Epithelial cell of prostate (primary cell): ENCODE measurements at regions not wholly inside any gene's neighbourhood (a gene's known extent, or its start where the extent isn't known, plus 50 kb on each side); places are given as distances from the start of the nearest gene placed in this dataset.
"Not testable (repeated sequence)": the region's sequence is repeated elsewhere in the genome, so short reads cannot be mapped to it uniquely, and the experiment has no call there.

Source experiments
- DNase-seq: peaks from one replicate; pipeline ENCODE4 v3.0.0-alpha.2; 2011; ENCODE audit warnings: low read depth, low spot score
- H3K27ac ChIP-seq: fragments of 450-650 bp; 2 replicates; pipeline ENCODE4 v1.5.1; 2017; ENCODE audit warnings: mild to moderate bottlenecking

GRCh38 chr15:61383421-61383820 lies 154.3 kb upstream of the RORA start:
- no peak overlapping the region for H3K27ac ChIP-seq
- no peak for DNase-seq

DNA sequence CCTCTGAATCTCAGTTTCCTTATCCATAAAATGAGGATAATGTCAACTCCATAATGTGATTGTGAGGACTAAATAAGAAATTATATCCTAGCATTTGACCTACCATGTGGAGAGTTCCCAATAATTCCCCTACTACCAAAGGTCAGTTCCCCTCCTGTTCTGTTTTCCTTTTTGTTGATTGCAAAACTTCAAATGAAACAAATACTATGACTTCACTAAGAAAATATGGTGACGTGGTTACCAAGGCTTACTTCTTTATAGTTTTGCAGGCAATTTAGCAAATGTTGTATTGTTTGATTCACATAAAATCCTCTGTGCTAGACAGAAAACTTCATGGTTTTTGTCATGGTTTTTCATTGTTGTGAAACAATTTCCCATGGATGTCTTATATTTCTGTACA lies 153.8 kb upstream of the RORA start:
- no peak for DNase-seq
- H3K27ac ChIP-seq: no peak overlapping the region

GRCh38 chr15:61381501-61381900 lies 152.4 kb upstream of the RORA start:
- no peak for DNase-seq
- H3K27ac ChIP-seq: no peak overlapping the region

DNA sequence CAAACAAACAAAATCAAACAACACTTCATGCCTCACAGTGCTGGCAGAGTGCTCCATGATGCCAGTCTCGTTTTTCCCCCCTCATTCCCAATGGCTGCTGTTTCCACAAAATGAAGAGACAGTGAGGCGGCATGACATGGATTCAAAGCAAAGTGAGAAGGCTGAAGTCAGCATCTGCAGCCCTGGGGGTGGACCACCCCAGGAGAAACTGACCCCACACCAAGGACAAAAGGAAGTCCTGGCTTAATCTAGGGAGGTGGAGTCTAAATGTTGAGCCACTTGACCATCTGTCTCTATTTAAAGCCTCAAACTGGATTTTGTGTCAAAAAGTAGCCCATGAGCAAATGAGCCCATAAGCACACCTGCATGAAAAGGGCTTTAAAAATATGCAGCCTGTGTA lies 151.2 kb upstream of the RORA start:
- no peak for DNase-seq
- no peak overlapping the region for H3K27ac ChIP-seq

DNA sequence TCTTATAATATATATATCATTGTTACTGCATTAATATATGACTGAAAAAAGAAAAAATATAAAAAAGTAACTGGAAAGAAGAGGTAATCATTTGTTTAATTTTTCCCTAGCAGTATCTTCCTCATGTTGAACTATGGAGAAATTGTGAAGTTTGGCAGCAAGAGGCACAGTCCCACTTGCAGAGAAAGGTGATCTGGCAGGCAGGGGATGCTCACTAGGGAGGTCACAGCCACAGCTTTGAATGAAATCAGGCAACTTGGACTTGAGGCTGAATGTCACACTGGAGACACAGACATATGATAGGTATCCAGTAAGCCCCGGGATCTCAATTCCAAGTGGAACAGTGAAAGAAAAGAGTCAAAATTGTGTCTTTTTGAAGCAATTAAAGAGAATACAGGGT lies 149.9 kb upstream of the RORA start:
- DNase-seq: no peak
- H3K27ac ChIP-seq: no peak overlapping the region

DNA sequence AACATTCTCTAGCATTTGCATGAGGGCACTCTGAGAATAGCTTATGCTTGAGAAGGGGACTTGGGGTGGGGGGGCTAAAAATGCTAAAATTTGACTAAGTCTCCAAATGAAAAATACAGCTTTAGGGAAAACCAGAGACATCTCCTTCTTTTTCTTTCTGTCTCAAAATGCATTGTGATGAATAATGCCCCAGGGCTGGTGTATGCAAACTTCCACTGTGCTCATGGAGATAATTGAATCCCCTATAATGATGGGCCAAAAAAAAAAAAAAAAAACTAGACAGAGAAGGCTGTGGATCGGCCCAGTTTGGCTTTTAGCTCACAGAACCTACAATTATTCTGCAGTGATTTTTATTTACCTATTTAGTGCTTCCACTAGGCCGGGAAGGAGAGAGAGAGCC lies 147.9 kb upstream of the RORA start:
- no peak overlapping the region for H3K27ac ChIP-seq
- DNase-seq: no peak

GRCh38 chr15:61376516-61376915 lies 147.4 kb upstream of the RORA start:
- no peak for DNase-seq
- no peak overlapping the region for H3K27ac ChIP-seq

- DNase-seq: no peak
- no peak overlapping the region for H3K27ac ChIP-seq
Measured at GRCh38 chr15:61374848-61375247, 145.7 kb upstream of the RORA start.

DNA sequence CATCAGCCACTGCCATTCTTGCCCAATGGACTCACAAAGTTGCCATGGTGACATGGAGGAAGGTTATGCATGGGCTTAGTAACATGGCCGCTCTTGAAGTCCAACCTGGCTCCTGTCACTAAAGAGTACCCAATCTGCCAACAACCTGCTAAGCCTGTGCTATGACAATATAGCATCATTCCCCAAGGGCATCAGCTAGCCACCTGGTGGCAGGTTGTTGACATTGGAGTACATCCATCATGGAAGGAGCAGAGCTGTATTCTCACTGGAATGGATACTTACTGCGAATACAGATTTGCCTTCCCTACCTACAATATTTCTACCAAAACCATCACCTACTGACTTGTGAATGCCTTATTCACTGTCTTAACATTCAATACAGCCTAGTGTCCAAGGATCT lies 138.9 kb upstream of the RORA start:
- H3K27ac ChIP-seq: no peak overlapping the region
- no peak for DNase-seq

DNA sequence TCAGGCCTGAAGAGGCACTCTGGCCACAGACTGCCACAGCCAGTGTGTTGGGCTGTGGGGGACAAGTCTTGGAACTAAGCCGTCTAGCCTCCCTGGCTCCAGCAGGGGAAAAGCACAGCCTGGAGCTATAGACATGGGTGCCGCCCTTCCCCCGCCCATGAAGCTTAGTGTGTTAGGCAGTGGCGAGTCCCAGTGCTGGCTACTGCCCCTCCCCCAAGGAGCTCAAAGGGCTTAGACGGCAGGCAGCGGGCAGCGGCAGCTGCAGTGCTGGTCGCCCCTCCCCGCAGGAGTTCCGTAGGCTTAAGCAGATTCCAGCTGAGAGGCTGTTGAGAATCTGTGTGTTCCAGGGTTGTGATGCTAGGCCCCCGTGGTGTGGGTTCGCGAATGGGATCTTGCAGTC lies 135.8 kb upstream of the RORA start:
- no peak for DNase-seq
- H3K27ac ChIP-seq: no peak overlapping the region

DNA sequence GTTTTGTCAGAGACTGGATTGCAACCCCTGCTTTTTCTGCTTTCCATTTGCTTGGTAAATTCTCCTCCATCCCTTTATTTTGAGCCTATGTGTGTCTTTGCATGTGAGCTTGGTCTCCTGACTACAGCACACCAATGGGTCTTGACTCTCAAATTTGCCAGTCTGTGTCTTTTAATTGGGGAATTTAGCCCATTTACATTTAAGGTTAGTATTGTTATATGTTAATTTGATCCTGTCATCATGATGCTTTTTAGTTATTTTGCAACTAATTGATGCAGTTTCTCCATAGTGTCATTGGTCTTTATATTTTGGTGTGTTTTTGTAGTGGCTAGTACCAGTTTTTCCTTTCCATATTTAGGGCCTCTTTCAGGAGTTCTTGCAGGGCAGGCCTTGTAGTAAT lies 133.8 kb upstream of the RORA start:
- not testable (repeated sequence) for DNase-seq, H3K27ac ChIP-seq

DNA sequence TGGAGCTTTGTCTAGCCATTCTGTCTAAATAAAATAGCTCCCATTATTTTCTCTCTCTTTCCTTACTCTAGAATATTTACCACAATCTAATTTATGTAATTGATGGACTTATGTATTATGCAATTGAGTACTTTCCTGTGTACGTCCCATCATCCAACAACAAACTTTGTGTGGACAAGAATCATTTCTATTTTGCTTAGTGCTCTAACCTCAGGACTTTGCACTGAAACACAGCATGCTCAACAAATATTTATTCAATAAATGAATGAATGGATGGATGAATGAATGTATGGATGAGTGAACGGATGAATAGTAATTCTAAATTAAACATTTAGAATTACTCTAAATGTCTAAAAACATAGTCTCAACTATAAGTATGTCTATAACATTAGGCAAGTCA lies 115.2 kb upstream of the RORA start:
- H3K27ac ChIP-seq: no peak overlapping the region
- DNase-seq: no peak

DNA sequence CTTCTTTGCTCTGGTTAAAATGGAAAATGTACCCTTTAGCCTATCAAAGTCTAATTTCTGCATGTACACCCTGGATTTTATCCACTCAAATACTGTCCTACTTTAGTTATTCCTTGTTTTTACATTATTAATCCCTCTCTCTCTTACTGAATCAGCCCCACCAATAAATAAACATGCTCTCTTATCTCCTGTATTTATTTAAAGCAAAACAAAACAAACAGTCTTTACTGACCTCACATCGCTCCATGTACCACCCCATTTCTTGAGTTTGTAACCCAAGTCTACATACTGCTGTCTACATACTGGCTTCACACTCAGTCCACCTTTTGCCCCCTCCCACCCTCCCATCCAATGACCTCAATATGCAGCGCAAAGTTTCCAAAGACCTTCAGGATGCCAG lies 113.3 kb upstream of the RORA start:
- DNase-seq: no peak

DNA sequence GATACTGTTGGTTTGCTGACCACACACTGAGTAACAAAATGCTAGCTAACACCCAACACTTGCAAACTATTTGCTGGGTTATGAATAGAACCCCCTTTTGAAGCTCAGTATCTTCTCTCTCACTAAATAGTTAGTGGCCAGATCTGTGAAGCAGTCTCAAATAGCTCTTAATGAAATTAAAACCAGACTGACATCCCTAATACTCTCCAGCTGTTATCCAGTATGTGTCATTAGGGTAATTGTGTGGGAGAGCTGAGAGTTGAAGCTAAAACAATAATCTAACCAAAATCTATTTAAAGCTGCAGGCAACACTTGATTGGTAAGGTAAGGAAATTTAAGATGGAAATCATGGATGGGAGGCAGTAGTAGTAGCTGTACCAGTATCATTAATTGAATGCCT lies 110.4 kb upstream of the RORA start:
- DNase-seq: no peak
- no peak overlapping the region for H3K27ac ChIP-seq

More for the DNA sequence above, 113.3 kb upstream of the RORA start:
- H3K27ac ChIP-seq: no peak overlapping the region

- no peak overlapping the region for H3K27ac ChIP-seq
Measured at GRCh38 chr15:61337541-61337940, 108.4 kb upstream of the RORA start.

GRCh38 chr15:61336026-61336638 lies 107.0 kb upstream of the RORA start:
- no peak overlapping the region for H3K27ac ChIP-seq
- DNase-seq: no peak

More at GRCh38 chr15:61337541-61337940, 108.4 kb upstream of the RORA start:
- no peak for DNase-seq

GRCh38 chr15:61334714-61335113 lies 105.6 kb upstream of the RORA start:
- H3K27ac ChIP-seq: not testable (repeated sequence)

DNA sequence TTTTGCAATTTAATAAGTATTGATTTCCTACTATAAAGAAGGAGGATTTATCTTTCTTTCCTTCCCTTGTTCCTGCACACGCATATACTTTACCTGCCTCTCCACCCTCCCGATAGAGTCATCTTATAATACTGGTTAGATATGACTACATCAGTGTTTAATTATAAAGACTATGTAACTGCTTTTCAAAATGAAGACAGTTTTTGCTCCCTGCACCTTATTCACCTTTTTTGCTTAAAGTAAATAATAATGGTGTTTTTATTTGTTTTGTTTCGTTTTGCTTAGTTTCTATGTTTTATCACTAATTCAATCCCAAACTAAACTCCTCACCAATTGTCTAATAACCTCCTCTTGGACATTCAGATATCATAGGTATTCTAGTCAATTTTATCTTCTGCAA lies 101.9 kb upstream of the RORA start:
- no peak overlapping the region for H3K27ac ChIP-seq
- DNase-seq: no peak

More at GRCh38 chr15:61334714-61335113, 105.6 kb upstream of the RORA start:
- not testable (repeated sequence) for DNase-seq

- no peak overlapping the region for H3K27ac ChIP-seq
- DNase-seq: no peak
Measured at GRCh38 chr15:61327019-61327631, 98.0 kb upstream of the RORA start.

- DNase-seq: no peak
Measured at GRCh38 chr15:61319892-61320291, 90.8 kb upstream of the RORA start.

GRCh38 chr15:61318802-61319525 lies 89.9 kb upstream of the RORA start:
- DNase-seq: no peak

More at GRCh38 chr15:61319892-61320291, 90.8 kb upstream of the RORA start:
- no peak overlapping the region for H3K27ac ChIP-seq

GRCh38 chr15:61318301-61318700 lies 89.2 kb upstream of the RORA start:
- no peak for DNase-seq
- H3K27ac ChIP-seq: no peak overlapping the region

More at GRCh38 chr15:61318802-61319525, 89.9 kb upstream of the RORA start:
- no peak overlapping the region for H3K27ac ChIP-seq
